Vagina (tissue), 2 donors: ENCODE measurements at regions not wholly inside any gene's neighbourhood (a gene's known extent, or its start where the extent isn't known, plus 50 kb on each side); places are given as distances from the start of the nearest gene placed in this dataset.

Experiments used
- POLR2A ChIP-seq, 2 donors: fragments of 450-650 bp; IDR thresholded peaks; one replicate each; pipeline ENCODE4 v1.6.1; 2017; ENCODE audit warnings: antibody characterized with exemption in 2 of 2, mild to moderate bottlenecking in 2 of 2, moderate library complexity in 2 of 2
- POLR2AphosphoS5 ChIP-seq, 2 donors: sonication (generic); formaldehyde crosslinking; IDR thresholded peaks; one replicate each; pipeline ENCODE4 v1.9.0; 2017; ENCODE audit warnings: antibody characterized with exemption in 2 of 2, mild to moderate bottlenecking in 2 of 2, low read depth in 1 of 2; ENCODE audit not compliant: insufficient read depth in 1 of 2

DNA sequence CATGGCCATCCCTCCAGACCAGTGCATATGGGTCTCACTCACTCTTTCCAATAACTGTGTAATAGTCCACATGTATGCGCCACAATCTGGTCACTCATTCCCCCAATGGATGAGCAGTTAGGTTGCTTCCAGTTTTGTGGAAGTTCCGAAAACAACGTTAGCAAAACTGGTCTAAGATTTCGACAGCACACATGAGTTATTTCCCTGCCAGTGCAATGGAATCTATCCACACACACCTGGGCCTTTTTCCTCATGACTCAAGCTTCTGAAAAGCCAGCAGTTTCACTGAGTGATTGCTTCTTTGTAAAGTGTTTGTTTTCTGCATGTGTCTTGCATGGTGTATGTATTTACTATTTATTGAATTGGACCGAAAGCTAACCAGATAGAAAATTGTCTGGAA, 58.8 kb upstream of the FHIP2A start:
- TF ChIP-seq POLR2AphosphoS5 (IDR thresholded peaks at IDR 0.05; ENCODE audit: insufficient read depth in 1 of 2, low read depth in 1 of 2) (no peak), POLR2A (IDR thresholded peaks at IDR 0.05) (no peak)
